ENCODE measurements at regions not wholly inside any gene's neighbourhood (a gene's known extent, or its start where the extent isn't known, plus 50 kb on each side); places are given as distances from the start of the nearest gene placed in this dataset.

DNA sequence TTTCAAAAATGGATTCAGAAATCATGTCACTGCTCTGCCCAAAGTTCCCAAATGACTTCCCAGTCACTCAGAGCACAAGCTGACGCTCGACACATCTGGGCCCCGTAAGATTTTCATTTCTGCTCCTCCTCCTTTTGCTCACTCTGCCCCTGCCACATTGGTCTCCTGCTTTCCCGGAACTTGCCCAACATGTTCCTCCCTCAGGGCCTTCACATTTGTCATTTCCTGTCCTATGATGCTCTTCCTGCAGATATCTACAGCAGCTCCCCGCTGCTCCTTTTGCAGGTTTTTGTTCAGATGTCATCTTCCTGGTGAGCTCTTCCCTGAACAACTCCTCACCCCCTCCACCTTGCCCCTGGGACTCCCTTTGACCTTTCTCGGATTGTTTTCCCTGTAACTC, 58.5 kb upstream of the IVNS1ABP start:
- intact Hi-C loops (cut with DNase I; ENCODE audit: low total_unique reads), result no loop called here
- no peak overlapping the region for H3K27ac ChIP-seq
- no peaks in the 10 kb centered on the region for H3K4me1 ChIP-seq
- no peaks in the 10 kb centered on the region for H3K36me3 ChIP-seq
- H3K9me3 ChIP-seq, result no peaks in the 10 kb centered on the region
- DNase-seq, result no peak
- H3K27me3 ChIP-seq, result no peaks in the 10 kb centered on the region
- no peak overlapping the region for H3K4me3 ChIP-seq
- no peak for TF ChIP-seq CTCF (IDR thresholded peaks at IDR 0.05)
- no peak for TF ChIP-seq POLR2A (IDR thresholded peaks at IDR 0.05)

DNA sequence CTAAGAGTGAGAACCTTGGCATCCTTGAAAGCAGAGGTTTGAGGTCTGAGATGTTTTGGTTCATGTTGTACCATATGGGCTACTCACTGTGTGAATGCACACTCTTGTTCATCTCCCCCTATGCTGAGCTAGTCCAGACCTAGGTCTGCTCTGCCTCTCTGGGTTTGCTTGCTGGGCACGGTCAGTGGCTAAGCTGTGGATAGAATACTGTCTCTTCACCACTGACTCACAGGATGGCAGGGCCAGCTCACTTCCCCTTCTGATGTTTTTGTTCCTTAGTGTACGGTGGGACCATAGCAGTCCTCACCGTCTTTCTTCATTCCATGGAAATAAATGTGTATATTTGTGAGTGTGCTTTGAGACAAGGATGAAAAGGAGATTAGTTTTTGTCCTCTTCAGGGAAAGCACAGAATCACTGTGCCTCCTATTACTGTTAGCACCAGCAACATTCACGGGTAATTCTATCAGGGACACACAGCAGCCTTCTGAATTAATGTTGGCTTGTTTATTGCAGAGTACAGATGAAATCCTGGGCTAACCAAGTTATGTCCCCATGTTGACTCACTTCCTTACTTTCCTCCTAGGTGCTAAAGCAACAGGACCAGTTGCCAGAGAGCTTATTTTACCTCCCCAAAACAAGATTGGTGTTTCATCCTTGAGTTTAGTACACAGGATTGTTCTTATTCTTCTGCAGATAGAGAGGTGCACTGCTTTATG, 56.9 kb upstream of the IVNS1ABP start:
- H3K27ac ChIP-seq, result no peak overlapping the region
- intact Hi-C loops (cut with DNase I; ENCODE audit: low total_unique reads), result no loop called here
- no peak for DNase-seq

DNA sequence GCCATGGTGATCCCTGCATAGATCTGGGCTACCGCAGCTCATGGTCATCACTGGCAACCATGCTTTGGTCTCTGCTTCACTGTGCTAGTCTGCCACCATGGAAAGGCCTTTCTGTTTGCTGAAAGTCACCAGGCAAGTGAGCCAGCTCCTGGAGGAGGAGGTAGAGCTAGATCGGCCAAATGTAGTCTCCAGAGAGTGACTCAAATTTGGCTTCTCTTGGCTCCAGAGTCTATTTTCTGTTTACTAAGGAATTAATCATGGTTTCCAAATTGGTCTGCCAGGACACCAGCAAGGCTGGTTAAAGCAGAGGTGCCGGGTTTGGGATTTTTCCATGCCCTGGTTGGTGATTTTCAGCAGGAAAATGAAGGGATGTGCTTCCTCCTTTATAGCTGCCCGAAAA, 52.7 kb upstream of the IVNS1ABP start:
- DNase-seq, result no peak
- H3K4me1 ChIP-seq, result no peaks in the 10 kb centered on the region
- H3K4me3 ChIP-seq, result no peak overlapping the region
- no peaks in the 10 kb centered on the region for H3K36me3 ChIP-seq
- TF ChIP-seq CTCF (IDR thresholded peaks at IDR 0.05) (no peak), POLR2A (IDR thresholded peaks at IDR 0.05) (no peak)
- no peak overlapping the region for H3K27ac ChIP-seq
- no peaks in the 10 kb centered on the region for H3K27me3 ChIP-seq
- H3K9me3 ChIP-seq, result no peaks in the 10 kb centered on the region
- intact Hi-C loops (cut with DNase I; ENCODE audit: low total_unique reads), result no loop called here

More for the DNA sequence above, 56.9 kb upstream of the IVNS1ABP start:
- TF ChIP-seq CTCF (IDR thresholded peaks at IDR 0.05) (no peak), POLR2A (IDR thresholded peaks at IDR 0.05) (no peak)
- H3K4me3 ChIP-seq, result no peak overlapping the region
- no peaks in the 10 kb centered on the region for H3K9me3 ChIP-seq
- H3K27me3 ChIP-seq, result no peaks in the 10 kb centered on the region
- H3K36me3 ChIP-seq, result no peaks in the 10 kb centered on the region
- no peaks in the 10 kb centered on the region for H3K4me1 ChIP-seq

GRCh38 chr1:185368913-185369491, 52.0 kb upstream of the IVNS1ABP start:
- Histone ChIP-seq H3K4me1 (no peaks in the 10 kb centered on the region), H3K27ac (no peak overlapping the region), H3K4me3 (no peak overlapping the region), H3K27me3 (no peaks in the 10 kb centered on the region), H3K36me3 (no peaks in the 10 kb centered on the region), H3K9me3 (no peaks in the 10 kb centered on the region)
- no peak for DNase-seq
- intact Hi-C loops (cut with DNase I; ENCODE audit: low total_unique reads), result no loop called here
- TF ChIP-seq POLR2A (IDR thresholded peaks at IDR 0.05), result no peak
- TF ChIP-seq CTCF (IDR thresholded peaks at IDR 0.05), result no peak

DNA sequence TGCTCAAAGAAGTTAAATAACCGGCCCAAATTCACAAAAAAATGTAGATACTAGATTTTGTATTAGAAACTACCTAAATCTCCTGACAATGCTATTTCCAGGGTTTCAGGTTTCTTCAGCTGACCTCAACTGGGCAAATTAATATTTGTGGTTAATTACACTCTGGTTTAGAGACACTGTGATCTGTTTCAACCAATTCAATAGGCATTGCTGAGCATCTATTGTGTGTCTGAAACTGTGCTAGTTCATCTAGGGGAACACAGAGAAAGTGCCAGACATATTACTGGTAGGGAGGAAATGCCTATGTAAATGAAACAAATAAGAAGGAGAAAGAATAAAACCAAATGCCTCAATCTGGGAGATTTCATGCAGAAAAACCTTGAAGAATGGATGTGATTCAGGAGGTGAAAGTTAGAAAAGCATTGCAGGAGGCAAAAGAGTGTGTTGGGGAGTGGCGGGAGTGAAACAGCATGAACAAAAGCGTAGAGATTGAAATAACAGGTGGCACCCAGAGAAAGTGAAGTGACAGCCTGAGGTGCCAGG, 51.3 kb upstream of the IVNS1ABP start:
- intact Hi-C loops (cut with DNase I; ENCODE audit: low total_unique reads), result no loop called here
- TF ChIP-seq POLR2A (IDR thresholded peaks at IDR 0.05) (no peak), CTCF (IDR thresholded peaks at IDR 0.05) (no peak)
- Histone ChIP-seq H3K27ac (no peak overlapping the region), H3K4me1 (no peaks in the 10 kb centered on the region), H3K4me3 (no peak overlapping the region), H3K9me3 (no peaks in the 10 kb centered on the region), H3K27me3 (no peaks in the 10 kb centered on the region), H3K36me3 (no peaks in the 10 kb centered on the region)
- no peak for DNase-seq
